ENCODE measurements at regions not wholly inside any gene's neighbourhood (a gene's known extent, or its start where the extent isn't known, plus 50 kb on each side); places are given as distances from the start of the nearest gene placed in this dataset.

DNA sequence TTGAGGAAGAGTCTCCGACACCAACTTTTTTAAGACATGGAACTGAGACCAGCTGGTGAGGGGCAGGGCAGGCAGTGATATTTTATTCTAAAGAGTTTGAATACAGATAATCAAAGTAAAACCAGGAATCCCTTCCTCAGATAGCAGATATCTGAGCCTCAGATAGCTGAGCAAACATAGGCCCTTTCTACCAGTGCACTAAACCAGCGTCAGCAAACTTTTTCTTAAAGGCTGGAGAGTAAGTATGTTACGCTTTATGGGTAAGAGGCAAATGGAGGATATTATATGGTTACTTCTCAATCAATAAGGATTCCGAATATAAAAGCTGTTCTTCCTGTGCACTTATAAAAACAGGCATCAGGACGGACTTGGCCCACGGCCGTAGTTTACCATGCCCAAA lies 73.9 kb downstream of the WNT5A start:
- TF ChIP-seq GATA2 (IDR thresholded peaks at IDR 0.05; ENCODE audit: low read depth, low read length) (no peak), GATA3 (IDR thresholded peaks at IDR 0.05; ENCODE audit: low read depth, low read length) (no peak)

DNA sequence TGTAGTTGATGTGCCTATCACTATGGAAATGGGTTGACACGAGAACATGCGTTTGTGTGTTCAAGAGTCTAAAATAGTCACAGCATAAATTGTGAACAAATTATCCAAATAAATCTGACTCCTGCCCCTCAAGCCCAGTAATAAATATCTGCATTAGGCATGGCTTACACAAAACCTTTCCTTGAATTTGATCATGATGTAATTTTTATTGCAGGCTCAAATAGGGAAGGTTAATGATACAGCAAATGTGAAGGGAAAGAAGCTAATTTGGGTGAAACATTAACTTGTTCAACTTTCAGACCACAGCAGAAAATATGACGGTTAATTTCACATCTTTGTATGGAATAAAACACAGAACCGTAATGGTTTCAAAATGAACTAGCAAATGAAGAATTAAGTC lies 74.6 kb downstream of the WNT5A start:
- TF ChIP-seq GATA3 (IDR thresholded peaks at IDR 0.05; ENCODE audit: low read depth, low read length) (no peak), GATA2 (IDR thresholded peaks at IDR 0.05; ENCODE audit: low read depth, low read length) (no peak)

DNA sequence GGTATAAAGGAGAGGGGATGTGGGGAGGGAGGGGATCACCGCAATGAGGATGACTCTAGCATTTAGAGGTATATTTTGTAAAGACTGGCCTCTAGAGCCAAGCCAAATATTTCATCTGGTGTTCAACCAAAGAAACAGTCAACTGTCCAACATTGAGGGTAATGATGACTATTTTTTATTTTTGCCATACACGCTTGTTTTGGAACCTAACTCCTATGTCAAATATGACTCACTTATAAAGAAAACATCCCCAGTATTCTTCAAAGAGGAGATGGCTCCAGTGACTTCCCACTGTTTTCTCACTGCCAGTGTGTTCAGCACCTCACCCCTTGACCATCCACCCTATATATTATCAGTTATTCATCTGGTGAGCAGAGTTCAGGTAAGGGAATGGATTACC lies 77.3 kb downstream of the WNT5A start:
- TF ChIP-seq GATA3 (IDR thresholded peaks at IDR 0.05; ENCODE audit: low read depth, low read length) (no peak), GATA2 (IDR thresholded peaks at IDR 0.05; ENCODE audit: low read depth, low read length) (no peak)

DNA sequence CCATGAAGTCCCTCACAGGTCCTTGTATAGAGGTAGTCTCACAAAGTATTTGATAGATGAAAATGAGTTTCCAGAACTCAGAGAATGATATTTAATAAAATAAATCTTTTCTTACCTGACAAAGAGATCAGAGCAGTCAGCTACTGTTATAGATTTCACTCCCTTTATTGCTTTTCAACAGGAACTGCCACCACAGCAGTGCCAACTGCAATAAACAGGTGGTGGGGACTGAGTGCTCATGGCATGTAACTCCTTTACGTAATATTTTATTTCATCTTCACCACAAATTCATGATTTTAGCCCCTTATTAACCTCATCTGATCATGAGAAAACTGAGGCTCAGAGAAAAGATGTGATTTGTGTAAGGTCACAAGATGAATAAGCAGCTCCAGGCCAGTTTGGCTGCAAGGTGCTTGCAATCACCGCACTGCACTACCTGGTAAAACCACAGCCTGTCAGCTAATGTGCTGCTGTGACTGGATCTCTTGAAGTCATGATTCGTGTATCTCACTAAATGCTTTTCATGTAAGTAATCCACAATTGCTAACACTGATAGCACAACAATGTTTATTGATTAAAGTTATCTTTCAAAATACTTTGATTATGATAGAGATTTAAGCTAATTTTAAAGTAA lies 78.8 kb downstream of the WNT5A start:
- TF ChIP-seq GATA3 (IDR thresholded peaks at IDR 0.05; ENCODE audit: low read depth, low read length) (no peak), GATA2 (IDR thresholded peaks at IDR 0.05; ENCODE audit: low read depth, low read length) (no peak)

GRCh38 chr3:55407426-55407820 lies 79.7 kb downstream of the WNT5A start:
- TF ChIP-seq GATA3 (IDR thresholded peaks at IDR 0.05; ENCODE audit: low read depth, low read length) (no peak), GATA2 (IDR thresholded peaks at IDR 0.05; ENCODE audit: low read depth, low read length) (no peak)

DNA sequence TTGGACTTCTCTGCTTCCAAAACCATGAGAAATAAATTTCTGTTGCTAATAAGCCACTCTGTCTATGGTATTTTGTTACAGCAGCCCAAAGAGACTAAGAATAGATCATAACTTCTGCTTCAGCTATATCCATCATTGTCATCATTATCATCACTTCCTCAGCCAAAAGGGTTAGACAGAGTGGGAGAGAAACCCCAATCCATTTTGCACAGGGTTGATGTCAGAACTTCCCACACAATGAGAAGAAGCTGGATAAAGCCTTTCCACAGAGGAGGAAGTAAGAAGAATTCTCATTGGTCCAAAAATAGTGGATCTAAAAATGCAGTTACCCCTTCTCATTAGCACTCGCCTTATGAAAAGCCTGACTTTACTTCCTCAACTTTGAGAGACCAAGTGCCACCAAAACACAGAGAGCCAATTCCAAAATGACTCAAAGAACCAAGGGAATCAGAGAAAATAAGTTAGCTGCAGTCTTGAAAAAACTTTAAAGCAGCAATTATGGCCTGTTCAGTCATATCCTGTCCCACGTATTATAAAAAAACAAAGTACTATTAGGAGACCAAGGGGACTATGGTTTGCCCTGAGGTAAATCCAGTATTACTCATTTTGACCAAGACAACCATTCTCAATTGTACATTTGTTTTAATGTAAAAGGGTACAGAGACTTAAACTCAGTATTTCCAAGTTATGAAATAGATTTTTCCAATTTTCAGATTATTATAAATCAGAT lies 80.2 kb downstream of the WNT5A start:
- TF ChIP-seq GATA2 (IDR thresholded peaks at IDR 0.05; ENCODE audit: low read depth, low read length) (no peak), GATA3 (IDR thresholded peaks at IDR 0.05; ENCODE audit: low read depth, low read length) (no peak)

DNA sequence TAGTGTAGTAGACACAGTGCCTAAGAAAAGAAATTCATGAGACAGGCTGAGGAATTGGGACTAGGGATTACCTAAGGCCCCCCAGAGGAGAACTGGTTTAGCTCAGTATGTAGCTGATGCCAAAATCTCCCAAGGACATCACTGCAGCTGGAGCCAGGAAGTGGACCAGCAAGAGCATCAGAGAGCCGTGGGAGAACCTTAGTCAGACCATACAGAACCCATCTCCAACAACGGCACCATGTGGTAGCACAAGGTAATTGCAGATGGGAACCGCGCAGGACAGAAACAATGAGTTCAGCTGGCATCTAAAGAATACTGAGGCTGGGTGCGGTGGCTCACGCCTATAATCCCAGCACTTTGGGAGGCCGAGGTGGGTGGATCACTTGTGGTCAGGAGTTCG lies 81.7 kb downstream of the WNT5A start:
- no peak for TF ChIP-seq GATA3 (IDR thresholded peaks at IDR 0.05; ENCODE audit: low read depth, low read length)

DNA sequence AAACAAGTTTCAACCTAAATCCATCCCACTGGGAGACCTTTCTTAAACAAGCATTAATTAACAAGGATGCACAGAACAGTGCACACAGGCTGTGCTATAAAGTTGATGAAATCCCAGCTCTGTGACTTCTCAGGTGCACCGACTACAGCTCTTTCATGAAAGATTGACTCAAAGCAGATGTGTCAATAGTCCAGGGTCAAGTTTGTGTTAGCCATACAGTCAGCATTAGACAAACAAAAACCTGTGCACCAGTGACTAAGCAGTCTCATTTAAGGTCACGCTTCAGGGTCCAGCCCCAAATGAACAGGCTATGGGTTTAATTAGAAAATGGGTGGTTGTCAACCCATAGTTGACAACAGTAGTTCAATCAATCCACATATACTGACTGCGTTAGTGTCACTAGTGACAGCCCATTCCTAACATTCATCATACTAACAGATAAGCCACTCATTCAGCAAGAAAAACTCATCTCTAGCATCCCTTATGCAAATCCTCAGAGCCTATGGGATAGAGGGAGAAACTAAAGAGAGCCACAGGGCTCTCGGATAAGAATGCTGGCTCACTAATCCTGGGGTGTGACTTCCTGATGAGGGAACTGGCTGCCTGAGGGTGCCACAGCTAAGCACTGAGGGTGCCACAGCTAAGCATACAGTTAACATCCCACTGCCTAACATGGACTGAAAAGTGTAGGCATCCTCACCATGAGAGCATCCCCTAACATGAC lies 84.1 kb downstream of the WNT5A start:
- TF ChIP-seq GATA3 (IDR thresholded peaks at IDR 0.05; ENCODE audit: low read depth, low read length) = no peak
- no peak for TF ChIP-seq GATA2 (IDR thresholded peaks at IDR 0.05; ENCODE audit: low read depth, low read length)

DNA sequence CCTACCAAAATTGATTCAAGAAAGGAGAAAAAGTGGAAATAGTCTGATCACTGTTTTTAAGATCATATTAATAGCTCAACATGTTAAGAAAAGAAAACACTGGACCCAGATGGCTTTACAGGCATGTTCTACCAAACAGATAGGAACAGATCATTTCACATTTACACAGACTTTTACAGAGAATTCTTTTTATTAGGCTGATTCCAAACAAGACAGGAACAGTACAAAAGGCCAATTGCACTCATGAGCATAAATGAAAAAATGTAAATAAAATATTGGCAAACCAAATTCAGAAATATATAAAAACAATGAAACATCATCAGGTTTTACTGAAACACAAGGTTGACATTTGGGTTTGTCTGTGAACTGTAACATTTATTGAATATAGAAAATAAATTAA lies 106.5 kb downstream of the WNT5A start:
- TF ChIP-seq GATA3 (IDR thresholded peaks at IDR 0.05; ENCODE audit: low read depth, low read length) = no peak
- TF ChIP-seq GATA2 (IDR thresholded peaks at IDR 0.05; ENCODE audit: low read depth, low read length) = no peak

DNA sequence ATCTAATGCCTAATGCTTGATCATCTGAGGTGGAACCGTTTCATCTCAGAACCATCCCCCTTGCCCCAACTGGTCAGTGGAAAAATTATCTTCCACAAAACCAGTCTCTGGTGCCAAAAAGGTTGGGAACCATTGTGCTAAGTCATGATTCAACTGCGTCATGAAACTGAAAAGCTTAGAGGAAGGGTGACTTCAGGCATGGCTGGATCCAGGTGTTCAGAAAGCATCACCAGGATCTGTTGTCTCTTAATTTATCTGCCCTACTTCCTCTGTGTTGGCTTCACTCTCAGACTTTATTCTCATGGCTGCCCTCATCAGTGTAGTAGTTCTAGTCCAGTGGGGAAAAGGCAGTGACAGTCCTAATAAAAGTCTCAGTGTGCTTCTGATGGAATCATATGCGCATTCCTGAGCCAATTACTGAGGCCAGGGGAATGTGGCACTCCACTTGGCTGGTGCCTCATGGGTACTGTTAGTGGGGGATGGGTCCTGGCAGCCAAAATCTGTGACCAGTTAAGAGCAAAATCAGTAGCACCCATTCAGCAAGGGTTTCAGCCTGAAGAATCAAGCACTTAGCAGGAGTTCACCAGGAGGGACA lies 110.3 kb downstream of the WNT5A start:
- TF ChIP-seq GATA2 (IDR thresholded peaks at IDR 0.05; ENCODE audit: low read depth, low read length) = no peak
- no peak for TF ChIP-seq GATA3 (IDR thresholded peaks at IDR 0.05; ENCODE audit: low read depth, low read length)

DNA sequence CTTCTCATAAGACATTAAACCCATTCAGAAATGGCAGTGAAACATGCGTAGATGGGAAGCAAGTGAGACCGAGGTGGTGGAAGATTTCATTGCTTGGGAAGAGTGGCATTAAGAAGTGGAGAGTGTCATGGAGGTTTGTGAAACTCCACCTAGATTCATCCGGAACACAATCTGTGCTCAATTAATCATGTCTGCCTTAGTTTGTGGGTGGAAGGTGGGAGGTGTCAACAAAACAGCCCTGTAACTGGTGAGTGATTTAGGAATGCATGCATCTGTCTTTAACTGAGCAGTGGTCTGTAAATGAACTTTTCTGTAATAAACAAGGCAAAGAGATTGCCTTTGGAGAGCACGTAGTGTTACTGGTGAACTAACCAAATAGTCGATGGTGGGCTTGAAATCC lies 113.7 kb downstream of the WNT5A start:
- TF ChIP-seq GATA3 (IDR thresholded peaks at IDR 0.05; ENCODE audit: low read depth, low read length) (no peak), GATA2 (IDR thresholded peaks at IDR 0.05; ENCODE audit: low read depth, low read length) (no peak)

GRCh38 chr3:55370272-55370671 lies 116.8 kb downstream of the WNT5A start:
- TF ChIP-seq GATA3 (IDR thresholded peaks at IDR 0.05; ENCODE audit: low read depth, low read length) (no peak), GATA2 (IDR thresholded peaks at IDR 0.05; ENCODE audit: low read depth, low read length) (no peak)

DNA sequence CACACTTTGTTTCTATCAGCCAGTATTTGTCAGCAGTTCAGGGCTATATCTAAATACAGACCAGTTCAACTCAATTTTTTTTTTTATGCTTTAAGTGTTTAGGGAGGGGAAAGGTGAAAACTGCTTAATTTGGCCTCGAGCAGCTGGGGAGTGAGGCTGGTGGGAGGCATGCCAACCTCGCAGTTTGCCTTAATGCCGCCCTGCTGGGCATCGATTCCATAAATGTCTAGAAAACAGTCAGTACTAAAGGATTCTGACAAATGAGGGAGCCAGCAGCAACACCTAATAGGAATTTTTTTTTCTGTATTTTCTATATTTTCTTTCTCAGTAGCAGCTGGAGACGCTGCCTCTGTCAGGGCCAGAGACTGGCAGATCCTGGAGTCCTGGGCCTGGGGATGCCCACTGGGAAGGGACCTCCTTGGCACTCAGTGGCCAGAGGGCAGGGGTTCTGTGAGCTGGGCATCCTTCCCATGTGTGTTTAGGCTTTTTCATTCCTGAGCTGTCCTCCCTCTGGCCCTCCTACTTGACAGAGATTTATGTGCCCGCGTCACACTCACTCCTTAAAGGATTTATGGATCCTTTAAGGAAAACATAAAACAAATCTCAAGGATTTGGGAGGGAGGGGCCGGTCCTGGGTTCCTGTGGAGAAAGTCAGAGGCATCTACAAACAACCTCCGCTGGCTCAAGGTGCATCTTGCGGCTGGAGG lies 117.8 kb downstream of the WNT5A start:
- no peak for TF ChIP-seq GATA2 (IDR thresholded peaks at IDR 0.05; ENCODE audit: low read depth, low read length)
- no peak for TF ChIP-seq GATA3 (IDR thresholded peaks at IDR 0.05; ENCODE audit: low read depth, low read length)

DNA sequence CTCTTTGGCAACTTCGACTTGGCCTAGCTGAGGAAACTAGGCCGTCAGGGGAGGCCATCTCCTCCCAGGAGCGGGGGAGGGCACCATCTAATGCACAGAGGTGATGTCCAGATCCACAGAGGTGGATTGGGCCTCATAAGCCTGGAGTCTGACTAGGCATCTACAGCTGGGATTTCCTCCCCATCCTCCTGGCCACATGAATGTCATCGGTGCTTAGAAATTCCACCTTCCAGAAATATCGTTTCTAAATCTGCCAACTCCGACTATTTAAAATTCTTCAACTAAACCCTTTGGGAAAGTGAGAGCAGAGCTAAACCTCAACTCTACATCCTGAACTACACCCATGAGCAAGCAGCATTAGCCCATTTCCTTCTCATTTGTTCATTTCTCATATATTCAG lies 118.7 kb downstream of the WNT5A start:
- no peak for TF ChIP-seq GATA2 (IDR thresholded peaks at IDR 0.05; ENCODE audit: low read depth, low read length)

All from SH-SY5Y (cell line).